ACHN (cell line): ENCODE measurements at regions not wholly inside any gene's neighbourhood (a gene's known extent, or its start where the extent isn't known, plus 50 kb on each side); places are given as distances from the start of the nearest gene placed in this dataset.
A peak's percentile ranks its signal among the peaks of the same experiment; 100 is the strongest.

ENCODE experiments used
- DNase-seq: peaks from one replicate; pipeline ENCODE4 v3.0.0-alpha.2; 2015
- in situ Hi-C: cut with HindIII; loops from 2 replicates; pipeline ENCODE4 v1.10.0; 2017; ENCODE audit warnings: low sequenced_read_pairs, low pct_ligation_motif_present, low pct_unique_long_range_greater_than_20kb

DNA sequence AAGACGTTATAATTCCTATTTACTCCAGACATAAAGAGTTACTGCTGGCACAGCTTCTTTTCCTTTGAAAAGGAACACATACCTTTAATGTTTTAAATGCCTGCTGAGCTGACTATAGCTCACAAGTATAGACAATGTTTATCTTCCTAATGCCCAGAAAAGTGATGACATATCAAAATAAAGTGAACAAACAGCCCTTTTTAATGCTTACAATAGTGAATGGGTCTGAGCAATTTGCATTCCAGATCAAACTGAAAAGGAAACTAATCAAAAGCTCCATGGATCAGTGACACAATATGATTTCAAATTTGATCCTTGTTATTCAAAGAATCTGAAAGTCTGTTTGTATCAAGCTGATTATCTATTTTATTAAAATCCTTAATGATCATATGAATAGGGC is 233.6 kb upstream of the SEMA3E start:
- no peak for DNase-seq
- in situ Hi-C loops: no loop called here

DNA sequence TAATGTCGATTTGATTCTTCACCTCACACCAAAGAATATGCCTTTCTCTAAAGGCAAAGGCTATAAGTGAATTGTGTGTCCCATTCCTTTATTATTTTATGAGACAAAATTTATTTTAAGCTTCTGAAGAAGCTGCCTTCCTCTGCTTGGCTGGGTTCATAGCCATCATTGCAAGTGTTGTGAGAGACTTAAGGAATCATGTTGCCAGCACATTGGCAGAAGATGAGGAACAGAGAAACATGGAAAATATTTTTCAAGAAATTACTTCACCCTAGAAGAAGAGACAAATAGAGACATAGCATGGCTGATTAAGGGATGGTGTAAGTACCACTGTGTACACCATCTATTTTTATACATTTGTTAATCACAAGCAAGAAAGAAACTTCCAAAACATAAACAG is 230.1 kb upstream of the SEMA3E start:
- in situ Hi-C loops: no loop called here

GRCh38 chr7:83878614-83879013 is 229.7 kb upstream of the SEMA3E start:
- in situ Hi-C loops: no loop called here
- no peak for DNase-seq

More for the DNA sequence above, 230.1 kb upstream of the SEMA3E start:
- DNase-seq: no peak

- DNase-seq: peak; percentile 24
- in situ Hi-C loops: no loop called here
These were observed 227.7 kb upstream of the SEMA3E start for GRCh38 chr7:83876593-83876992.

DNA sequence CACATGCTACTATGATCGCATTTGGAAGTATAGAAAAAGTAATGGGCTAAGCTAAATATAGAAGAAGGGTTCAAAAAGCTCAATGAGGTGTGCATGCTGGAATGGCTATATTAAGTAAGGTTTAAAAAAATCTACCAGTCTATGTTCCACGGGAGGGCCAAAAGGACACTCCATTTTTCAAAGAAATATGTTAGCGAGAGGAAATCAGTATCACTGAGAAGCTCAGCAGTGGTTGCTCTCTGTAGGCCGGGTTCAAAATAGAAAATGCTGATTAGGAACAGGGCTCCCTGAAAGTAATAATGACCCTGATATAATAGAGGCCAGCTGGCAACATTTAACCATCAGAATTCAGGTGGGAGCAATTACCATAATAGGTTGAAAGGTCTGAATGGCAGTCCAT is 224.5 kb upstream of the SEMA3E start:
- DNase-seq: no peak
- in situ Hi-C loops: no loop called here

- in situ Hi-C loops: no loop called here
These were observed 223.6 kb upstream of the SEMA3E start for GRCh38 chr7:83872501-83872900.

DNA sequence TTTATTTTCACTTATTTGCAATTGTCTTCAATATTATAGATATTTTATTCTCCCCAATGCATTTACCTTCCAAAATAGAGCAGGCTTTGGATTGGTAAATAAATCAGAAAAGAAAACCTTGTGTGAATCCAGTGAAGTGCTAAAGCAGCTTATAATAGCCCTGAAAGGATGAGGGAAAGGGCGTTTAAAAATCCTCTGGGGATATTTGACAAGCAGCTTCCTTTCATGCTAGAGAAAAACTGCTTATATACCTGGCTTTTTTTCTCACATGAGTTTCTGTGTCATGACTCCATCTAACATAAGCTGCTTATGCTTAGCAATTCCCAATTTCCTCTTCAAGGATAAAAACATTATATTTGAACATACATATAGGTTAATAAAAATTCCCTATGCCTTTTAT is 221.6 kb upstream of the SEMA3E start:
- in situ Hi-C loops: no loop called here
- DNase-seq: no peak

More at GRCh38 chr7:83872501-83872900, 223.6 kb upstream of the SEMA3E start:
- no peak for DNase-seq

DNA sequence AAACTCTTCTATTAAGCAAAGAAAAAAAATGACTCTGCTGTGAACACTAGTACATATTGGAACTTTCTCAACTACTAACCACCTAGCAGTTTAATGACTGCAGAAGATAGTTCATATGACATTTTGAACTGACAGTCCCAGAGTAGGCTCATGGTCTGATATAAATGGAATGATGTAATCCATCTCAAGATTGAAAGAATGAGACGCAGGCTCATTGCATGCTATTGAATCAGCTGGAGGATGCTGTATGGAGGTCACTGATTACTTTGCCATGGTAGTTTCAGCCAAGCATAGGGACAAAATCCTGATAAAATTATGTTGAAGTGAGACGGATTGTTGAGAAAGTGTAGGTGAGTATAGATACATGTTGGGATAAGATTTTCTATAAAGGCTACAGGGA is 217.6 kb upstream of the SEMA3E start:
- in situ Hi-C loops: no loop called here
- no peak for DNase-seq

DNA sequence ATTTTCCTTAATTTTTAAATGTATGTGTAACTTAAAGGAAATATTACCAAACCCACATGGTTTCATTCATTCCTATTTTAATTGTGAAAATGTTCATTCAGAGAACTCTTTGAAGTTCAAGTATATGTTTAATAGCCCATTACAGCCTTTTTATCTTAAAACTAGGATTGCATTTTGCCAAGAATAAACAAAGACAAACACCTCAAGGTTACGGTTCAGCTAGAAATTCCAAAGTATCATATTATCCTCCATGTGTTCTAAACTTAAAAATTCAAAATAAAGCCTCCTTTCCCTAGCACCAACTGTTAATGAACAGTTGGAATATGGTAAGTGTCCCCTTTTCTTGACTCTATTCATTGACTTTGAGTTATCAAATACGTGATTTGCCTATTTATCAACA is 215.6 kb upstream of the SEMA3E start:
- DNase-seq: no peak
- in situ Hi-C loops: no loop called here

- DNase-seq: no peak
- in situ Hi-C loops: no loop called here
These were observed 215.0 kb upstream of the SEMA3E start for GRCh38 chr7:83863906-83864305.

- in situ Hi-C loops: no loop called here
- DNase-seq: no peak
These were observed 212.9 kb upstream of the SEMA3E start for GRCh38 chr7:83861876-83862275.

- in situ Hi-C loops: no loop called here
- DNase-seq: no peak
These were observed 210.9 kb upstream of the SEMA3E start for GRCh38 chr7:83859827-83860226.

DNA sequence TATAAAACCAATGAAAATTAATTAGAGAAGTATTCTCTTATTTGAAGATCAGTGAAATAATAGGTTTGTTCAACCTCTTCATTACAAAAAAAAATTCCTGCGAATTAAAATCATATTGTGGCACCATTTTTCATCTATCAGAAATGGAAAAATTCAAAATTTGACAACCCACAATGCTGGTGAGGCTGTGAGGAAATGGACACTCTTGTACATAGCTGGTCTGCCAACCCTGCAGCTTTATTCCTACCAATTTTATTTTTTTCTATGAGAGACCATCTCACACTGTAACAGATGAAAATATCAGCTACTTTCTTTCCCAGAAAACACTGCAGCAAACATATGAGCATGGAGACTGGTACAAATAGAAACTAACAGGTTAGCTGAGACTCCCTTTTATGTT is 208.8 kb upstream of the SEMA3E start:
- no peak for DNase-seq
- in situ Hi-C loops: no loop called here

DNA sequence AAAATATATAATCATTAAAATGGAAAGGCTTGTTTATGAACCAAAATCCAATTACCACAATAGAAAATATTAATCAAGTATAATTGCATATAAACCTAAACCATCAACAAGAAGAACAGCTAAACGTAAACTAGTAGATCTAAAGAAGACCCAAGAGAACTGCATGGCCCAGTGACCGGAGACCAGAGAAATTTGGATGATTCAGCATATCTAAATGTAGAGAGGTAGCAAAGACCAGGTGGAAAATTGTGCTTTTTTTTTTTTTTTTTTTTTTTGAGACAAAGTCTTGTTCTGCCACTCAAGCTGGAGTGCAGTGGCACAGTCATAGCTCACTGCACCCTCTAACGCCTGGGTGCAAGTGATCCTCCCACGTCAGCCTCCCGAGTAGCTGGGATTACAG is 207.2 kb upstream of the SEMA3E start:
- no peak for DNase-seq
- in situ Hi-C loops: no loop called here

DNA sequence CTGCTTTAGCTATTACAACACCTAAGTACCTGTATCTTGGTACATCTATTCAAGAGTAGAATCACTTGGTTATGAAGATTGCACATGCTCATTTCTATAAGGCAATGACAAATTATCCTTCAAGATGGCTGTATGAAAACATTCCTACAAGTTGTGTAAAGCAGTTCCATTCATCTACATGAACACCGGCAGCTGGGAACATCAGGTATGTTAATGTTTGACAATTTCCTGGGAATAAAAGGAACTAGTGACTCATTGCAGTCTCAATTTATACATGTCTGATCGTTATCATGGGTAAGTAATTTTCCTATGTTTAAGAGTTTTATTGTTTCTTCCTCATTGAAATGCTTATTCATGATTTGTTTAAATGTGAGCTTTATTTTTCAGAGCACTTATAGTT is 203.2 kb upstream of the SEMA3E start:
- DNase-seq: no peak
- in situ Hi-C loops: no loop called here

- in situ Hi-C loops: no loop called here
These were observed 202.6 kb upstream of the SEMA3E start for GRCh38 chr7:83851551-83851950.

GRCh38 chr7:83850941-83851340 is 202.0 kb upstream of the SEMA3E start:
- in situ Hi-C loops: no loop called here

More at GRCh38 chr7:83851551-83851950, 202.6 kb upstream of the SEMA3E start:
- DNase-seq: no peak

DNA sequence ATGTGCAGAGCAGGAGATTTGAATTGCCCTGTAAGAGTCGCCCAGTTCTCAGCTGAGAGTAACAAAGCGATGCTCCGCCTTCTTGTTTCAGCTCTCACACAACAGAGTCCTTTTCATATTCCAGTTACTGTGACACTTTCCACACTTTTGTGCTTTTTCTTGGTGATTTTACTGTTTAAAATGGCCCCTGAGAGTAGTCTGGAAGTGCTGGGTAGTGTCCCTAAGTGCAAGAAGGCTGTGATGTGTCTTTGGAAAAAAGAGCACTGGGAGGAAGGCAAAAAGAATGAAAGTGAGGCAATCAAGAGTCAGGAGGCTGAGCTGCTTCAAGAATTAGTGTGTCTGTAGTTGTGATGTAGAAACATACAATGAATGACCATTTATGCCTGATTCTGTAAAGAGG is 201.2 kb upstream of the SEMA3E start:
- in situ Hi-C loops: no loop called here
- DNase-seq: no peak

More at GRCh38 chr7:83850941-83851340, 202.0 kb upstream of the SEMA3E start:
- no peak for DNase-seq

GRCh38 chr7:83849131-83849530 is 200.2 kb upstream of the SEMA3E start:
- in situ Hi-C loops: no loop called here
- DNase-seq: no peak

GRCh38 chr7:83842894-83843293 is 194.0 kb upstream of the SEMA3E start:
- in situ Hi-C loops: no loop called here
- DNase-seq: no peak

- in situ Hi-C loops: no loop called here
These were observed 188.7 kb upstream of the SEMA3E start for GRCh38 chr7:83837683-83838082.

More at GRCh38 chr7:83837683-83838082, 188.7 kb upstream of the SEMA3E start:
- DNase-seq: no peak
